Omental fat pad (tissue), 3 donors: ENCODE measurements at regions not wholly inside any gene's neighbourhood (a gene's known extent, or its start where the extent isn't known, plus 50 kb on each side); places are given as distances from the start of the nearest gene placed in this dataset.

Experiments
- ATAC-seq: fragments of 150-250 bp; one replicate; pipeline ENCODE4 v1.9.1; 2016; ENCODE audit warnings: mild to moderate bottlenecking, moderate library complexity; ENCODE audit not compliant: low FRiP score
- DNase-seq: peaks from one replicate; pipeline ENCODE4 v3.0.0-alpha.2; 2019; ENCODE audit warnings: low spot score
- TF ChIP-seq, protein P1 (sequence below), 3 donors: fragments of 450-650 bp; IDR thresholded peaks; one replicate each; pipeline ENCODE4 v1.5.1; 2016 to 2017; ENCODE audit warnings: antibody characterized with exemption in 3 of 3, mild to moderate bottlenecking in 3 of 3, moderate library complexity in 2 of 3

DNA sequence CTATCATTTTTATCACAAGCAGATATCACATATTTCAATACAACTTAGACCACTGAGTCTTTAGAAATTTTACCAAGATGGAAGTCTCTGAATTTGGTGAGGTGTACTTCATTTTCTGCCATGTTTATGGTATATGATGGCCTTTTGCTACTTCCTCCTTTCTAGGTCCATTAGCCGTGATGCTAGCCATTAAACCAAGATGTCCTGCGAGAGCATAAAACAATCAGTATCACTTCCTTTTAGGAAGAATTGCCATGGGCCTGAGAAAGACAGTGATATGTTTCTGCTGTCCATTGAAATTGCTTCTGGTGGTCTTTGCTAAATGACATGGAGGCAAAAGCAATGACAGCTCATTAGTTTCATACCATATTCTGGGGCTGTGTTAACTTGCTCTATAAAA is 1851.7 kb upstream of the IGFBP7 start:
- TF ChIP-seq, protein P1, sequence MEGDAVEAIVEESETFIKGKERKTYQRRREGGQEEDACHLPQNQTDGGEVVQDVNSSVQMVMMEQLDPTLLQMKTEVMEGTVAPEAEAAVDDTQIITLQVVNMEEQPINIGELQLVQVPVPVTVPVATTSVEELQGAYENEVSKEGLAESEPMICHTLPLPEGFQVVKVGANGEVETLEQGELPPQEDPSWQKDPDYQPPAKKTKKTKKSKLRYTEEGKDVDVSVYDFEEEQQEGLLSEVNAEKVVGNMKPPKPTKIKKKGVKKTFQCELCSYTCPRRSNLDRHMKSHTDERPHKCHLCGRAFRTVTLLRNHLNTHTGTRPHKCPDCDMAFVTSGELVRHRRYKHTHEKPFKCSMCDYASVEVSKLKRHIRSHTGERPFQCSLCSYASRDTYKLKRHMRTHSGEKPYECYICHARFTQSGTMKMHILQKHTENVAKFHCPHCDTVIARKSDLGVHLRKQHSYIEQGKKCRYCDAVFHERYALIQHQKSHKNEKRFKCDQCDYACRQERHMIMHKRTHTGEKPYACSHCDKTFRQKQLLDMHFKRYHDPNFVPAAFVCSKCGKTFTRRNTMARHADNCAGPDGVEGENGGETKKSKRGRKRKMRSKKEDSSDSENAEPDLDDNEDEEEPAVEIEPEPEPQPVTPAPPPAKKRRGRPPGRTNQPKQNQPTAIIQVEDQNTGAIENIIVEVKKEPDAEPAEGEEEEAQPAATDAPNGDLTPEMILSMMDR (IDR thresholded peaks at IDR 0.05), result no peak

DNA sequence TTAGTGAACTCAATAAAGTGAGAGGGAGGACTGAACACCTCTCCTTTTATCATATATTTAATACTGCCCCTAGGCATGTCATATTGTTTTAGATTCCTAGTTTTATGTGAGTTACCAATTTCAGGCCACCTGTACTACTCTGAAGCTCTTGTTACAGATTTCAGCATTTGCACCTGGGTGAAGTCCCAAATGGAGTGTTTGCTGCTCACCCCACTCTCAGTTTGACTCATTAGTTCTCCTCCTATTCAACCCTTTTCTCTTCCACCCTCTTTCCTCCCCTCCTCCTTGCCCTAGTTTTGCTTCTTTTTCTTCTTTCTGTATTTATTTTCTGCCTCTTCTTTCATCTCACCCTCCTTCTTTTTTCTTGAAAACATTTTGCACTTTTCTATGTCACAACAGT is 1852.2 kb upstream of the IGFBP7 start:
- no peak for ATAC-seq
- TF ChIP-seq, protein P1 (IDR thresholded peaks at IDR 0.05), result no peak
- DNase-seq, result no peak

More for the DNA sequence above, 1851.7 kb upstream of the IGFBP7 start:
- ATAC-seq (no peak), DNase-seq (no peak)

DNA sequence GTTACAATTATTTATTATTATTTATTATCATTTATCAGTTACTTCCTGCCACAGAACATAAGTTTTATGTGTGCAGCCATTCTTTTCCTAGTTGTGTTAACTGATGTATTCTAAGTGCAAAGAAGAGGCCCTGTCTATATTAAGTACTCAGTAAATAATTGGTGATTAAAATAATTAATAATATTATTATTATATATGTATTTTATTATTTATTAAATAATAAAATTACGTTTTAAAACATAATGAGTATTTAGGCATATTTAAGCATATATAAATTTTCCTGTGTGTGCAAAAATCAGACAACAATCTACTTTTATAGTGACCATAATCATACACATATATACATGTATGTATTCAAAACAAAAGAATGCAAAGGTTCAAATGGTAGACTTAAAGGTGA is 1871.6 kb upstream of the IGFBP7 start:
- DNase-seq (no peak), ATAC-seq (no peak)
- TF ChIP-seq, protein P1 (IDR thresholded peaks at IDR 0.05), result no peak

DNA sequence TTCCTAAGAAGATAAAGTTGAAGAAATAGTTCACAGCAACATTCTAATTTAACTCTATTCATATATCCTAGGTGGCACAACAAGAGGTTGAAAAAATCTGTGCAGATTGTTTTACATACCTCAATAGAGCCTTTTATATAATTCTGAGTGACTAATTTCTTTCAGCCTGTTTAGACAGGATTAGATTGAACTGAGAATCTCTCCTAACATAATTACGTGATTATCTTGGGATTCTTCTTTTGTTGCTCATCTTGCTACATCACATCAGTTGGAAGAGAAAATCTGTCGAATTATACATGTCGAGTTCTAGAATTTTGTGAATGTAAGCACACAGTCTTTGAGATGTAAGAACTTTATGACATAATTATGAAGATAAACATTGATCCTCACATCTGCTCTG is 1873.7 kb upstream of the IGFBP7 start:
- ATAC-seq, result no peak
- TF ChIP-seq, protein P1 (IDR thresholded peaks at IDR 0.05), result no peak
- no peak for DNase-seq

DNA sequence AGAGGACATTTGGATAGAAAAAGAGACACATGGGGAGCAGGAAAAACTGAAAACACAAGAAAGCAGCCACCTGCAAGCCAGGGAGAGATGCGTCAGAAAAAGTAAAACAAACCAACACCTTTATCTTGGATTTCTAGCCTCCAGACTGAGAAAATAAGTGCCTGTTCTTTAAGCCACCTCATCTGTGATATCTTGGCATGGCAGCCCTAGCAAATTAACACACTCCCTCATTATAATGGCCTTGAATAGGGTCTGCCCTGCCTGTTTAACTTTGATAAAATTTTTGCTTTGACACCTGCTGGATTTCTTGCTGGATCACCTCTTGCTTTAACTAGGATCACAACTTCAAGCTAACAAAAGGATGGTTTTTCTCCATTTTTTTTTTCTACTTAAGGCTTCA is 1892.0 kb upstream of the IGFBP7 start:
- ATAC-seq, result no peak
- no peak for DNase-seq
- TF ChIP-seq, protein P1 (IDR thresholded peaks at IDR 0.05), result no peak

DNA sequence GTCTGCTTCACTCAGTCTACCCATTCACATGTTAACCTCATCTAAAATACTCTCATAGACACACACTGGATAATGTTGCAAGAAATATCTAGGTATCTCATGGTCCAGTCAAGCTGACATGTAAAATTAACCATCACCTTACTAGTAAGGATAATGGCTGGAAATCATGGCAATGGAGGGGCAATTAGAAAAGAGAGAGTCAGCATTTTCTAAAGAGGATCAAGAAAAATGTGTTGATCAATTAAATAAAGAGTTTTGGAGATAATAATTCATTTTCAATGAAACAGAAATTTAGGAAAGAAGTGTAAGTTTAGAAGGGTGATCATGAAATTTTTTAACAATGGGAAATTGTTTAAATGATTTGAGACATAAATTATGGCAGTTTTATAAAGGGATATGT is 1914.1 kb upstream of the IGFBP7 start:
- TF ChIP-seq, protein P1 (IDR thresholded peaks at IDR 0.05), result no peak
- ATAC-seq, result no peak
- DNase-seq, result no peak

DNA sequence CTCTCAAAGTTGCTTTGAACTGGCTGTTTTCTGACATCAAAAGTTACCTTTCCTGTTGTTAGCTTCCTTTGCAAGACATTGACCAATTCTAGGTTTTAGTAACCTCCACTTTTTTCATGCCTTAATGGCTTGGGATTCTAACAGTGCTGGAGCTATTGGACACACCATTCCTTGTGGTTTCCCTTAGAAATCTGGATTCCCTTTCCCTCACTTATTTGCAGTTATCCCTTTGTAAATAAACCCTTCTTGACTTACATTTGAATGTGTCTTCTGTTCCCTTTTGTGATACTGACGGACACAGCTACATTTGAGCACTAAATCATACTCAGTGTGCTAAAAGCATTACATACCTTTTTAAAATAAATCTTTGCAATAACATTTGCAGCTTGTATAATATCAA is 1927.6 kb upstream of the IGFBP7 start:
- ATAC-seq, result no peak
- TF ChIP-seq, protein P1 (IDR thresholded peaks at IDR 0.05), result no peak
- DNase-seq, result no peak
